ENCODE measurements at regions not wholly inside any gene's neighbourhood (a gene's known extent, or its start where the extent isn't known, plus 50 kb on each side); places are given as distances from the start of the nearest gene placed in this dataset.

- ChIA-PET POLR2A (ENCODE audit: low non-redundant PET) (no interaction called here), CTCF (interaction anchor here (0.6 kb wide), 1 partner anchor 310 kb away, joined by 3 read pairs; no protein-coding TSS in a partner anchor)
- TF ChIP-seq CTCF (conservative IDR thresholded peaks at IDR 0.05; ENCODE audit: low read depth): no peak
- no peak for DNase-seq (ENCODE audit: low spot score)
- no peak overlapping the region for H3K27ac ChIP-seq
These were observed 381.0 kb upstream of the TNRC6C start for GRCh38 chr17:77577491-77577890.

DNA sequence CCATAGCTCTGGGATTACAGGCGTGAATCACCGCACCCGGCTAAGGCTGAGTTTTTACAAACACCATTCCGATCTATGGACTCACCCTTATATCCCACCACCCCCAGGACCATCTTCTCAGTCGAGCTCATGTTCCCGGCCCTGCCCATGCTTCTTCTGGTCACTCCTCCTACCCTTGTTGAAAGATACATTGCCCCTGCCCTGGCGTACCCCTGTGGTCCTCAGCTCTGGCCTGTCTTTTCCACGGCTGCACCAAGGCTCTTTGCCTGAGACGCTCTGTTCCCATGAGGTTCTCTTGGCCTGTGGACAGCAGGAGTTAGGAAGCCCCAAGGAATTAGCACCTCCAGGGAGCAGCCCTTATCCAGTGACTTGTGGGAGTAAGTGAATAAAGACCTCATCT, 379.4 kb upstream of the TNRC6C start:
- TF ChIP-seq CTCF (conservative IDR thresholded peaks at IDR 0.05; ENCODE audit: low read depth): no peak
- CTCF ChIA-PET: no interaction called here
- POLR2A ChIA-PET (ENCODE audit: low non-redundant PET): no interaction called here
- no peak for DNase-seq (ENCODE audit: low spot score)
- H3K27ac ChIP-seq: no peak overlapping the region

DNA sequence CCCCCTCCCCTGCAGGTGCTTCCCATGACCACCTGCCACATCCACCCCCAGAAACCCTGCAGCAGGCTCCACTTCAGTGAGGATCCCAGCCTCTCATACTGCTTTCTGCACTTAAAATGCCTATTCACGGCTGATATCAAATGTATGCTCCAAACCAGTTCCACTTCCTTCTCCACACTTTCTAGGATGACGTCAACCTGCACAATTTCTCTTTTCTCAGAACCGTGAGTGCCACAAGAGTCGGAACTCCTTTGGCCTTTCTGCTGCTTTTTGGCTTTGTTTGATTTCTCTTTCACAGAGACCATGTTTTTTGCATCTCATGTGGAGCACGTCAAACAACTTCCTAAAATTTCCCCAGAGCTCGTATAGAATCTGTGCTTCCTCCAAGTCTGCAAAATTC, 378.8 kb upstream of the TNRC6C start:
- H3K27ac ChIP-seq: no peak overlapping the region
- DNase-seq (ENCODE audit: low spot score): no peak
- ChIA-PET CTCF (no interaction called here), POLR2A (ENCODE audit: low non-redundant PET) (no interaction called here)
- TF ChIP-seq CTCF (conservative IDR thresholded peaks at IDR 0.05; ENCODE audit: low read depth): no peak

- no peak for DNase-seq (ENCODE audit: low spot score)
- peak overlapping the region; percentile 53 for H3K27ac ChIP-seq
- ChIA-PET POLR2A (ENCODE audit: low non-redundant PET) (no interaction called here), CTCF (no interaction called here)
- TF ChIP-seq CTCF (conservative IDR thresholded peaks at IDR 0.05; ENCODE audit: low read depth): no peak
These were observed 377.8 kb upstream of the TNRC6C start for GRCh38 chr17:77580531-77581270.

GRCh38 chr17:77581480-77581879, 377.0 kb upstream of the TNRC6C start:
- CTCF ChIA-PET: no interaction called here
- peak overlapping the region; percentile 53 for H3K27ac ChIP-seq
- POLR2A ChIA-PET (ENCODE audit: low non-redundant PET): no interaction called here
- no peak for DNase-seq (ENCODE audit: low spot score)
- no peak for TF ChIP-seq CTCF (conservative IDR thresholded peaks at IDR 0.05; ENCODE audit: low read depth)

- ChIA-PET POLR2A (ENCODE audit: low non-redundant PET) (interaction anchor here (0.6 kb wide), 1 partner anchor 10 kb away, joined by 5 read pairs; no protein-coding TSS in a partner anchor), CTCF (interaction anchor here (0.6 kb wide), 1 partner anchor 18 kb away, joined by 4 read pairs; no protein-coding TSS in a partner anchor)
- no peak for DNase-seq (ENCODE audit: low spot score)
- TF ChIP-seq CTCF (conservative IDR thresholded peaks at IDR 0.05; ENCODE audit: low read depth): no peak
- no peak overlapping the region for H3K27ac ChIP-seq
These were observed 373.2 kb upstream of the TNRC6C start for GRCh38 chr17:77585142-77585860.
